ENCODE measurements at regions not wholly inside any gene's neighbourhood (a gene's known extent, or its start where the extent isn't known, plus 50 kb on each side); places are given as distances from the start of the nearest gene placed in this dataset.
"Not testable (repeated sequence)": the region's sequence is repeated elsewhere in the genome, so short reads cannot be mapped to it uniquely, and the experiment has no call there.

GRCh38 chrX:93354651-93355050 lies 318.7 kb downstream of the NAP1L3 start:
- Histone ChIP-seq H3K4me3 (no peak overlapping the region), H3K9me3 (no peaks in the 10 kb centered on the region)

GRCh38 chrX:93346309-93346708 lies 327.1 kb downstream of the NAP1L3 start:
- Histone ChIP-seq H3K9ac (ENCODE audit: low read depth in 2 of 2, low read length in 2 of 2) (no peak overlapping the region), H3K27me3 (no peaks in the 10 kb centered on the region), H3K9me3 (no peaks in the 10 kb centered on the region), H3K4me1 (no peaks in the 10 kb centered on the region), H3K4me3 (no peak overlapping the region), H3K27ac (no peak overlapping the region), H3K36me3 (no peaks in the 10 kb centered on the region)
- DNase-seq: no peak
- TF ChIP-seq CTCF (IDR thresholded peaks at IDR 0.05): no peak
- intact Hi-C loops (cut with DNase I): no loop called here

More at GRCh38 chrX:93354651-93355050, 318.7 kb downstream of the NAP1L3 start:
- no peak for TF ChIP-seq CTCF (IDR thresholded peaks at IDR 0.05)
- DNase-seq: no peak
- Histone ChIP-seq H3K9ac (ENCODE audit: low read depth in 2 of 2, low read length in 2 of 2) (no peak overlapping the region), H3K27me3 (no peaks in the 10 kb centered on the region), H3K27ac (no peak overlapping the region), H3K4me1 (no peaks in the 10 kb centered on the region), H3K36me3 (no peaks in the 10 kb centered on the region)
- intact Hi-C loops (cut with DNase I): no loop called here

- H3K9ac ChIP-seq (ENCODE audit: low read depth in 2 of 2, low read length in 2 of 2): not testable (repeated sequence)
Observed at GRCh38 chrX:93344287-93344686, 329.1 kb downstream of the NAP1L3 start.

GRCh38 chrX:93332329-93332728 lies 341.0 kb downstream of the NAP1L3 start:
- Histone ChIP-seq H3K27me3 (no peaks in the 10 kb centered on the region), H3K27ac (no peak overlapping the region), H3K4me3 (no peak overlapping the region), H3K36me3 (no peaks in the 10 kb centered on the region), H3K9ac (ENCODE audit: low read depth in 2 of 2, low read length in 2 of 2) (no peak overlapping the region), H3K4me1 (no peaks in the 10 kb centered on the region), H3K9me3 (no peaks in the 10 kb centered on the region)
- no peak for TF ChIP-seq CTCF (IDR thresholded peaks at IDR 0.05)
- no peak for DNase-seq
- intact Hi-C loops (cut with DNase I): no loop called here

More at GRCh38 chrX:93344287-93344686, 329.1 kb downstream of the NAP1L3 start:
- intact Hi-C loops (cut with DNase I); H3K4me1 ChIP-seq; DNase-seq; H3K36me3 ChIP-seq; H3K27me3 ChIP-seq; H3K27ac ChIP-seq; H3K4me3 ChIP-seq; H3K9me3 ChIP-seq: not testable (repeated sequence)

GRCh38 chrX:93322110-93322509 lies 351.3 kb downstream of the NAP1L3 start:
- H3K36me3 ChIP-seq: no peaks in the 10 kb centered on the region
- intact Hi-C loops (cut with DNase I): no loop called here
- DNase-seq: no peak
- no peaks in the 10 kb centered on the region for H3K27me3 ChIP-seq
- no peaks in the 10 kb centered on the region for H3K9me3 ChIP-seq
- H3K27ac ChIP-seq: no peak overlapping the region
- H3K4me3 ChIP-seq: no peak overlapping the region
- H3K9ac ChIP-seq (ENCODE audit: low read depth in 2 of 2, low read length in 2 of 2): no peak overlapping the region
- TF ChIP-seq CTCF (IDR thresholded peaks at IDR 0.05): no peak
- no peaks in the 10 kb centered on the region for H3K4me1 ChIP-seq

GRCh38 chrX:93319609-93320008 lies 353.8 kb downstream of the NAP1L3 start:
- Histone ChIP-seq H3K27ac (no peak overlapping the region), H3K9me3 (no peaks in the 10 kb centered on the region), H3K27me3 (no peaks in the 10 kb centered on the region), H3K36me3 (no peaks in the 10 kb centered on the region), H3K4me3 (no peak overlapping the region), H3K4me1 (no peaks in the 10 kb centered on the region), H3K9ac (ENCODE audit: low read depth in 2 of 2, low read length in 2 of 2) (no peak overlapping the region)
- DNase-seq: no peak
- intact Hi-C loops (cut with DNase I): no loop called here
- TF ChIP-seq CTCF (IDR thresholded peaks at IDR 0.05): no peak
